ENCODE measurements at regions not wholly inside any gene's neighbourhood (a gene's known extent, or its start where the extent isn't known, plus 50 kb on each side); places are given as distances from the start of the nearest gene placed in this dataset.

- no peak overlapping the region for H3K4me3 ChIP-seq (ENCODE audit: low read depth, low read length)
- DNase-seq (ENCODE audit: low read depth), result no peak
- TF ChIP-seq, protein P1, sequence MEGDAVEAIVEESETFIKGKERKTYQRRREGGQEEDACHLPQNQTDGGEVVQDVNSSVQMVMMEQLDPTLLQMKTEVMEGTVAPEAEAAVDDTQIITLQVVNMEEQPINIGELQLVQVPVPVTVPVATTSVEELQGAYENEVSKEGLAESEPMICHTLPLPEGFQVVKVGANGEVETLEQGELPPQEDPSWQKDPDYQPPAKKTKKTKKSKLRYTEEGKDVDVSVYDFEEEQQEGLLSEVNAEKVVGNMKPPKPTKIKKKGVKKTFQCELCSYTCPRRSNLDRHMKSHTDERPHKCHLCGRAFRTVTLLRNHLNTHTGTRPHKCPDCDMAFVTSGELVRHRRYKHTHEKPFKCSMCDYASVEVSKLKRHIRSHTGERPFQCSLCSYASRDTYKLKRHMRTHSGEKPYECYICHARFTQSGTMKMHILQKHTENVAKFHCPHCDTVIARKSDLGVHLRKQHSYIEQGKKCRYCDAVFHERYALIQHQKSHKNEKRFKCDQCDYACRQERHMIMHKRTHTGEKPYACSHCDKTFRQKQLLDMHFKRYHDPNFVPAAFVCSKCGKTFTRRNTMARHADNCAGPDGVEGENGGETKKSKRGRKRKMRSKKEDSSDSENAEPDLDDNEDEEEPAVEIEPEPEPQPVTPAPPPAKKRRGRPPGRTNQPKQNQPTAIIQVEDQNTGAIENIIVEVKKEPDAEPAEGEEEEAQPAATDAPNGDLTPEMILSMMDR (conservative IDR thresholded peaks at IDR 0.05; ENCODE audit: low read depth, low read length), result no peak
Observed at GRCh38 chr3:28739647-28740046, 391.0 kb upstream of the AZI2 start.

DNA sequence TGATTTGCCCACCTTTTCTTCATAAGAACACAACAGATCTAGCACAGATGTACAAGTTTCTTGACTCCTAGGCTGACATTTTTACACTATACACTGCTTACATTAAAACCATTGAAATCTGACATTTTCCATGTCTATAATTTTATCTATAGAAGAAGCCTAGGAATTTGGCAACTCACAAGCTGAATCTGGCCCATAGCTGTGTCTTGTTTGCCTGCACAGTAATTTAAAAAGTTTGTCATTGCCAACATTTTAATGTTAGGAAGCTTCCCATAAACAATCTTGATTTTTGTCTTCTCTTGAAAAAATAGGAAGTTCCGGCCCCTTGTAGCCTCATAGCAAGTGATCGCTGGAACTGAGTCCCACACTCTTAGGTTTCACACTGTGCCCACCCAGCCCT is 394.6 kb upstream of the AZI2 start:
- H3K4me3 ChIP-seq (ENCODE audit: low read depth, low read length), result no peak overlapping the region
- TF ChIP-seq, protein P1 (conservative IDR thresholded peaks at IDR 0.05; ENCODE audit: low read depth, low read length), result no peak
- DNase-seq (ENCODE audit: low read depth), result no peak

DNA sequence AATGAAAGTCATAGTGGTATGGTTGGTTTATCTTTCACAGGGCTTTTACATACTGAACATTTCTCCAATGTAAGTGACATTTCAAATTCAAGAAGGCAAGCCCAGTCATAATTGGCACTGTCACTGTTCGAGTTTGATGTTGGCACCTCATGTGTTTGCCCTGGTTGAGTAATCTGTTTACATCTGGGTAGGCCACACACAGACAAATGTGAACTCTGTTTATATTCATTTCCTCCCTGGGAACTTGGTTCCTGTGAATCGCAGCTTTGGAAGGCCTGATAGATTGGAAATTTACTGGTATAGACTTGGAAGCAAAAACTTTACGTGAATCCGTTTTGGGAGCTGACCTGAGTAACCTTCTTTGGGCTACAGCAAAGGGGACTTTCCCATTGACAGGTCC is 395.2 kb upstream of the AZI2 start:
- DNase-seq (ENCODE audit: low read depth), result no peak
- H3K4me3 ChIP-seq (ENCODE audit: low read depth, low read length), result no peak overlapping the region
- TF ChIP-seq, protein P1 (conservative IDR thresholded peaks at IDR 0.05; ENCODE audit: low read depth, low read length), result no peak

DNA sequence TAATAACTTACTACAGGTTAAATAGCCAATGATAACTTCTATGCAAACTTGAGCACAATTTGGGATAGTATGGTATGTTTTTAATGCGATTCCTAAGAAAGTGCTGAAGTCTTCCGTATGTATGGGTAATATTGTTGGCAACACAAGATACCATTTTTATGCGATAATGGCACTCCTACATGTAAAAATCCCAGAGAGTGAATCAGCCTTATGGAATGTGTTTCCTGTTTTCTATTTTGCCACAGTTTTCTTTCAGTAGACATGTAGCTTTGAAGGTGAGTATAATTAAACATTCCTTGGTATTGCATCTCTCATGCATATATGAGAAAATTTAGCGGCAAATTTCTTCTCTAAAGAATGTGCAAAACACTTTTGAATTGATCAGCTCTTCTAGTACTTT is 396.8 kb upstream of the AZI2 start:
- TF ChIP-seq, protein P1 (conservative IDR thresholded peaks at IDR 0.05; ENCODE audit: low read depth, low read length), result no peak
- peak; percentile 25 for DNase-seq (ENCODE audit: low read depth)
- no peak overlapping the region for H3K4me3 ChIP-seq (ENCODE audit: low read depth, low read length)

DNA sequence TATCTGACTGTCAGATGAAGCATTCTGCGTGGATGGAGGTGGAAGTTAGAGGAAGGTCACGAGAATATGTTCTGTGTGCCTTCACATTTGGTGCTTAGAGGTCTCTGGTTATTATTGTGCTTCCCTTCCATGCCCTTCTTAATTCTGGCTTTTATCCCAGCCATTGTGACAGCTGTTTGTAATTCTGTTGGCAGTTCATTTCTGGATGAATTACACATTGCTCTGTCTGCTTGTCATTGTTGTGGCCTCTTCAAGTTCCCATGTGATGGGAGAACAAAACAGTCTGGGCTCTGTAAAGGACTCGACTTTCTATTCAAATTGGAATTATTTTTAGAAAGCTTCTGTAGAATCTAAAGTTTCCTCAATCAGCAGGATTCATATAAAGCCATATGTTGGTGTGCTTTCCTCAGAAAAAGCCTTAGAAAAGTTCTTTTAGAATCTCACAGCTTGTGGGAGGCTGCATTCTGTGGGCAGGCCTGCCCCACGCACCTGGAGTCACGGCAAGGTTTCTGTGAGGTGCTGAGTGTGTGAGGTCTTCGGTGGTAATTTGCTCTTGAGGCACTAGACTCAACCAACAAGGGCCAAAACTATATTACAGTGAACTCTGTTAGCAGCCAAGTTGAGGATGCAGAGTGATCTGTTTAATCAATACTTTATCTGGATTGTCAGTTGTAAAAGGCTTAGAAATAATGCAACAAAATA is 397.4 kb upstream of the AZI2 start:
- TF ChIP-seq, protein P1 (conservative IDR thresholded peaks at IDR 0.05; ENCODE audit: low read depth, low read length), result no peak
- no peak for DNase-seq (ENCODE audit: low read depth)
- no peak overlapping the region for H3K4me3 ChIP-seq (ENCODE audit: low read depth, low read length)

DNA sequence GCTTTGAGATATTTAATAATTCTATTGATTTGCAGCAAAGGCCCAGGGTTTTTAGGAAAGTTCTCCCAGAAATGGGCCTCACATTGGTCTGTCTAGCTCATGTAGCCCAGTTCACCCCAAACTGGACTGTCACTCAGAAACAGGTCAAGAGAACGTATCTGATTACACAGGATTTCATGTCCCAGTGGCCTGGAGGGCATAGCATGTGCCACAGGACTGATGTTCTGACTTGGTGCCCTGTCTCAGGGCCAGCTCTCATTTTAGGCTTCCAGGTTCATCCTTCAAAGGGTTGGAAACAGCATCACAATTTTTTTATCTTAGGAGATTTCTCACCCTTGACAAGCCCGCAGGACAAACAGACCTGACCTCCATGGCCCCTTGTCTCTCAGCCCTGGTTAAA is 398.4 kb upstream of the AZI2 start:
- no peak overlapping the region for H3K4me3 ChIP-seq (ENCODE audit: low read depth, low read length)
- TF ChIP-seq, protein P1 (conservative IDR thresholded peaks at IDR 0.05; ENCODE audit: low read depth, low read length), result no peak
- DNase-seq (ENCODE audit: low read depth), result no peak

DNA sequence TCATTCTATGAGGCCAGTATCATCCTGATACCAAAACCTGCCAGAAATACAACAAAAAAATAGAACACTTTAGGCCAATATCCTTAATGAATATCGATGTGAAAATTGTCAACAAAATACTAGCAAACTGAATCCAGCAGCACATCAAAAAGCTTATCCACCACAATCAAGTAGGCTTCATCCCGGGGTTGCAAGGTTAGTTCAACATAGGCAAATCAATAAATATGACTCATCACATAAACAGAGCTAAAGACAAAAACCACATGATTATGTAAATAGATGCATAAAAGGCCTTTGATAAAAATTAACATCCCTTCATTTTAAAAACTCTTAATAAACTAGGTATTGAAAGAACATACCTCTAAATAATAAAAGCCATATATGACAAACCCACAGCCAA is 403.2 kb upstream of the AZI2 start:
- TF ChIP-seq, protein P1 (conservative IDR thresholded peaks at IDR 0.05; ENCODE audit: low read depth, low read length), result no peak
- DNase-seq (ENCODE audit: low read depth), result no peak
- H3K4me3 ChIP-seq (ENCODE audit: low read depth, low read length), result no peak overlapping the region

Measured in epithelial cell of proximal tubule (primary cell).